GM21360 (cell line): ENCODE measurements at regions not wholly inside any gene's neighbourhood (a gene's known extent, or its start where the extent isn't known, plus 50 kb on each side); places are given as distances from the start of the nearest gene placed in this dataset.
A peak's percentile ranks its signal among the peaks of the same experiment; 100 is the strongest.
"Not testable (repeated sequence)": the region's sequence is repeated elsewhere in the genome, so short reads cannot be mapped to it uniquely, and the experiment has no call there.

Experiments used
- ATAC-seq: cut with Tn5 transposase; IDR thresholded peaks from one replicate; pipeline ENCODE4 v1.9.1; 2021; ENCODE audit warnings: mild to moderate bottlenecking, moderate library complexity; ENCODE audit not compliant: unreplicated experiment

DNA sequence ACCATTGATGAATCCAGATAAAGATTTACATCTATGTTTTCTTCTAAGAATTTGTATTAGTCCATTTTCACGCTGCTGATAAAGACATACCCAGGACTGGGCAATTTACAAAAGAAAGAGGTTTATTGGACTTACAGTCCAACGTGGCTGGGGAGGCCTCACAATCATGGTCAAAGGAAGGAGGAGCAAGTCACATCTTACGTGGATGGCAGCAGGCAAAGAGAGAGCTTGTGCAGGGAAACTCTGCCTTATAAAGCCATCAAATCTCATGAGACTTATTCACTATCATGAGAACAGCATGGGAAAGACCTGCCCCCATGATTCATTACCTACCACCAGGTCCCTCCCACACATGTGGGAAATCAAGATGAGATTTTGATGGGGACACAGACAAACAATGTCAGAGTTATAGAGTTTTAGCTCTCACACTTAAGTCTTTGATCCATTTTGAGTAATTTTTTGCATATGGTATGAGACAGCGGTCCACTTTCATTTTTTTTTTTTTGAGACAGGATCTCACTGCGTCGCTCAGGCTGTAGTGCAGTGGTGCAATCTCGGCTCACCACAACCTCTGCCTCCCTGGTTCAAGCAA lies 53.5 kb upstream of the JADE2 start:
- ATAC-seq, result not testable (repeated sequence)

DNA sequence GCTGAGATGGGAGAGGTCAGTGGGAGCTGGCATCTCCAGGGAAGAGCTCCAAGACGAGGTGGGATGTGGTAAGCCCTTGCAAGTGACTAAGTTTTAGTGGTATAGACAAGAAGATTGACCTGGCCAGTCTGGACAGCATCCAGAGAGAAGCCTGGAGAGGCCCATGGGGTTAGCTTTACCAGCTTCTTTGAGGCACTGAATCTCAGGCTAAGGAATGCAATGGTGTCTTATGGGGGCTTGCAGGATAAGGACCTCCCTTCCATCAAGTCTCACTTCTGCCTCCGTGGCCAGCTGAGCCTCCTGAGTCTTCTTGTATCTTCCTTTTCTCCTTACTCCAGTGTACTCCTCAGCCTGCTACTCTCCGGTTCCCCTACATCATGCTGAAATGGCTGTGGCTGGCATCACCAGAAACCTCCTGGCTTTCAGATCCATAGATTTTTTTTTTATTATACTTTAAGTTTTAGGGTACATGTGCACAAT lies 56.5 kb upstream of the JADE2 start:
- no peak for ATAC-seq

DNA sequence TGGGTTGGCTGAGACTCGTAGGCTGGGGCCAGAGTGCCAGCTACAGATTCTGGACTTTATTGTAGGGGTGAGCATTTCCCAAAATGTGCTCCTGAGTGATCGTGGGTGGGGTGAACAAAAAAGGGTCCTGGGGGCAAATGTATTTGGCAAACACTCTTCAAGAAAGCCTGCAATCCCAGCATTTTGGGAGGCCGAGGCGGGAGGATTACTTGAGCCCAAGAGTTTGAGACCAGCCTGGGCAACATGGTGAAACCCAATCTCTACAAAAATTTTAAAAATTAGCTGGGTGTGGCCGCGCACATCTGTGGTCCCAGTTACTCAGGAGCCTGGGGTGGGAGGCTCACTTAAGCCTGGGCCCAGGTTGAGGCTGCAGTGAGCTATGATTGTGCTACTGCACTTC lies 55.5 kb upstream of the CDKN2AIPNL start:
- no peak for ATAC-seq

- ATAC-seq, result no peak
These were observed 54.8 kb upstream of the CDKN2AIPNL start for GRCh38 chr5:134466241-134467069.

DNA sequence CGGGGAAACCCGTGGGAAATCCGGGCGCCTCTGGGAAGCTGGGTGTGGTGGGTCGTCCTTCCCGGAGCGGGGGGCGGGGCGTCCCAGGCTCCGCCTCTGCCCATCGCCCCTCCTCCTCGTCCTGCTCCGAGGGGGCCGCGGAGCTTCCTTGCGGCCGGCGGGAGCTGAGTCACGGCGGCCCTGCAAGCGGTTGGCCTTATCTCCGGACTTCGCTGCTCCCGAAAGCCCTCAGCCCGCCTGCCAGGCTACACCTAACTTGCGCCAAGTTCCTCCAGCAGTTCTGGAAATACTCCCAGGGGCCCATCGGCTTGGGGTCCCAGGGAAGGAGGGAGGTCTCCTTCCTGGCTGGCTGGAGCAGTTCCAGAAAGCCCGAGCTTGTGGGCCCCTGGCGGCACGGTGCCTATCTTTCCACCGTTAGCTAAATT lies 54.1 kb upstream of the CDKN2AIPNL start:
- ATAC-seq, result peak; percentile 61

DNA sequence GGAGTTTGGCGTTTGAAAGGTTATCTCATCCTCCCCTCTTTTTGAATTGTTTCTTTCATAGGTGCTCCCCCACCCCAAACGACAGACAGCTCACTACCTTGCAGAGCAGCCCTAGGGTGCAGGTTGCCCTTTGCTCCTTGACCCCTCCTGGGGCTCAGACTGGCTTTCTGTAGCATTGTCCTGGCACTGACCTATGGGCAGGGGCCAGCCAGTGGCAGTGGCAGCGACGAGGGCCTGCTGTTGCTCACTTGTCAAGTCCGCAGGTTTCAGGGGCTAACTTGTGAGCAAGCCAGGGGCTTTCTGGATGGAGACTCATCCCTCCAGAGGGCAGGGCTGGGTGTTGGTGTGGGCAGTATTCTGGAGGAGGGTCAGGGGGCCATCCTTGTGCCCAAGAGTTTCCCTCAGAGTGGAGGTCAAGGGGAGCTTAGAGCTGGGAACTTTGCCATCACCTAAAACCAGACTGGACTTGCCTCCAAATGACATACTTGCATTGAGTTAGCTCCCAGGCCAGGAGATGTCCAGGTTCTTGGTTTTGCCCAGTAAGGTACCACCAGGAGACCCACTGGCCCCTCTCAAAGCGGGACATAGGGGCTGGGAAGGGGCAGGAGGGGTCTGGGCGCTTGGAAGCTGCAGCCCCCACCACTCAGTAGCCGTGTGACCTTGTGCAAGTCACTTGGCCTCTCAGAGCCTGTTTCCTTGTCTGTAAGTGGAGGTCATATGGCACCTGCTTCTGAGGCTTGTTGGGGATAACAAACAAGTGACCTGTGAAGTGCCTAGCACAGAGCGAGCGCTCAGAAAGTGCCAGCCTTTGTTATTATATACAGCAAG lies 53.5 kb upstream of the CDKN2AIPNL start:
- peak; percentile 26 for ATAC-seq

GRCh38 chr5:134463991-134464760 lies 52.5 kb upstream of the CDKN2AIPNL start:
- ATAC-seq, result no peak

GRCh38 chr5:134463176-134463720 lies 51.6 kb upstream of the CDKN2AIPNL start:
- ATAC-seq, result no peak

- no peak for ATAC-seq
These were observed 51.1 kb upstream of the CDKN2AIPNL start for GRCh38 chr5:134462761-134463160.

GRCh38 chr5:134462047-134462575 lies 50.4 kb upstream of the CDKN2AIPNL start:
- no peak for ATAC-seq
